SK-N-SH treated with all-trans-retinoic acid at 6 μM for 48 hours (cell line): ENCODE measurements at regions not wholly inside any gene's neighbourhood (a gene's known extent, or its start where the extent isn't known, plus 50 kb on each side); places are given as distances from the start of the nearest gene placed in this dataset.

Experiments
- ATAC-seq: fragments of 200-7000 bp; cut with Tn5 transposase; 3 replicates; pipeline ENCODE4 v1.9.1; 2020; ENCODE audit warnings: mild to moderate bottlenecking, moderate library complexity
- ARNTL ChIP-seq: fragments of 450-650 bp; formaldehyde crosslinking; IDR thresholded peaks from 2 replicates; pipeline ENCODE4 v1.5.0; 2020; ENCODE audit warnings: low read depth, mild to moderate bottlenecking, moderate library complexity, borderline replicate concordance
- CREB5 ChIP-seq: fragments of 250-450 bp; sonication (Bioruptor Pico); IDR thresholded peaks from 2 replicates; pipeline ENCODE4 v1.5.1; 2020; ENCODE audit warnings: low read depth, mild to moderate bottlenecking, moderate library complexity
- CSDC2 ChIP-seq: fragments of 250-450 bp; sonication (Bioruptor Pico); IDR thresholded peaks from 2 replicates; pipeline ENCODE4 v1.5.0; 2020; ENCODE audit warnings: mild to moderate bottlenecking, moderate library complexity
- ESRRG ChIP-seq: fragments of 250-450 bp; sonication (Bioruptor Pico); IDR thresholded peaks from 2 replicates; pipeline ENCODE4 v1.6.1; 2021; ENCODE audit warnings: mild to moderate bottlenecking
- GLIS3 ChIP-seq: fragments of 250-450 bp; sonication (Bioruptor Pico); IDR thresholded peaks from 2 replicates; pipeline ENCODE4 v1.5.0; 2020; ENCODE audit warnings: mild to moderate bottlenecking, moderate library complexity
- ISL1 ChIP-seq: fragments of 250-450 bp; sonication (Bioruptor Pico); IDR thresholded peaks from 2 replicates; pipeline ENCODE4 v2.1.2; 2022; ENCODE audit warnings: mild to moderate bottlenecking, moderate library complexity
- OSR1 ChIP-seq: fragments of 250-450 bp; sonication (Bioruptor Pico); IDR thresholded peaks from 2 replicates; pipeline ENCODE4 v1.8.0; 2022; ENCODE audit warnings: moderate library complexity, mild to moderate bottlenecking, inconsistent platforms
- PATZ1 ChIP-seq: fragments of 250-450 bp; sonication (Bioruptor Pico); IDR thresholded peaks from 2 replicates; pipeline ENCODE4 v1.8.0; 2020; ENCODE audit warnings: mild to moderate bottlenecking, moderate library complexity, borderline replicate concordance
- PPARA ChIP-seq: fragments of 250-450 bp; sonication (Bioruptor Pico); IDR thresholded peaks from 2 replicates; pipeline ENCODE4 v1.5.0; 2020; ENCODE audit warnings: mild to moderate bottlenecking, borderline replicate concordance
- RARB ChIP-seq: fragments of 250-450 bp; sonication (Bioruptor Pico); IDR thresholded peaks from 2 replicates; pipeline ENCODE4 v1.8.0; 2021; ENCODE audit warnings: mild to moderate bottlenecking, moderate library complexity
- SNAI2 ChIP-seq: fragments of 250-450 bp; sonication (Bioruptor Pico); IDR thresholded peaks from 2 replicates; pipeline ENCODE4 v1.5.0; 2020; ENCODE audit warnings: mild to moderate bottlenecking, moderate library complexity
- TCF4 ChIP-seq: fragments of 250-450 bp; sonication (Bioruptor Pico); IDR thresholded peaks from 2 replicates; pipeline ENCODE4 v1.8.0; 2021; ENCODE audit warnings: mild to moderate bottlenecking, moderate library complexity, borderline replicate concordance
- TOX ChIP-seq: fragments of 250-450 bp; sonication (Bioruptor Pico); IDR thresholded peaks from 2 replicates; pipeline ENCODE4 v1.8.0; 2021; ENCODE audit warnings: mild to moderate bottlenecking, moderate library complexity, borderline replicate concordance
- ZC3H10 ChIP-seq: fragments of 250-450 bp; sonication (Bioruptor Pico); IDR thresholded peaks from 2 replicates; pipeline ENCODE4 v1.5.1; 2021; ENCODE audit warnings: mild to moderate bottlenecking, moderate library complexity
- ZFP30 ChIP-seq: fragments of 450-650 bp; formaldehyde crosslinking; IDR thresholded peaks from 2 replicates; pipeline ENCODE4 v1.5.0; 2022; ENCODE audit warnings: mild to moderate bottlenecking, moderate library complexity
- ZNF565 ChIP-seq: fragments of 450-650 bp; formaldehyde crosslinking; conservative IDR thresholded peaks from 2 replicates; pipeline ENCODE4 v1.5.0; 2020; ENCODE audit warnings: low read depth, mild to moderate bottlenecking, moderate library complexity
- ZNF70 ChIP-seq: fragments of 450-650 bp; formaldehyde crosslinking; IDR thresholded peaks from 2 replicates; pipeline ENCODE4 v1.5.0; 2020; ENCODE audit warnings: mild to moderate bottlenecking, moderate library complexity
- ZNF8 ChIP-seq: fragments of 450-650 bp; formaldehyde crosslinking; IDR thresholded peaks from 2 replicates; pipeline ENCODE4 v1.5.0; 2020; ENCODE audit warnings: mild to moderate bottlenecking, moderate library complexity
- TF ChIP-seq, protein P1 (sequence below): fragments of 250-450 bp; sonication (Bioruptor Pico); IDR thresholded peaks from 2 replicates; pipeline ENCODE4 v1.5.1; 2021; ENCODE audit warnings: mild to moderate bottlenecking, moderate library complexity
- TF ChIP-seq, protein P2 (sequence below): fragments of 250-450 bp; sonication (Bioruptor Pico); IDR thresholded peaks from 2 replicates; pipeline ENCODE4 v1.8.0; 2021; ENCODE audit warnings: low read depth, mild to moderate bottlenecking, moderate library complexity, borderline replicate concordance
- TF ChIP-seq, protein P3 (sequence below): fragments of 250-450 bp; sonication (Bioruptor Pico); IDR thresholded peaks from 2 replicates; pipeline ENCODE4 v1.5.0; 2020; ENCODE audit warnings: mild to moderate bottlenecking, moderate library complexity

- no peak for ATAC-seq
Observed at GRCh38 chr6:1122083-1122482, 189.8 kb upstream of the FOXQ1 start.

GRCh38 chr6:1118287-1118647 lies 193.6 kb upstream of the FOXQ1 start:
- TF ChIP-seq ISL1 (CRISPR knock-in tag) (no peak), ZNF8 (CRISPR knock-in tag) (no peak), RARB (CRISPR knock-in tag) (no peak), ZC3H10 (CRISPR knock-in tag) (no peak), ZNF70 (CRISPR knock-in tag) (no peak), PPARA (no peak), CSDC2 (no peak), TOX (CRISPR knock-in tag) (no peak), GLIS3 (no peak), OSR1 (CRISPR knock-in tag) (no peak), PATZ1 (CRISPR knock-in tag) (no peak), ZFP30 (no peak), ZNF565 (CRISPR knock-in tag) (no peak), ARNTL (CRISPR knock-in tag) (no peak), SNAI2 (no peak)
- TF ChIP-seq, protein P1, sequence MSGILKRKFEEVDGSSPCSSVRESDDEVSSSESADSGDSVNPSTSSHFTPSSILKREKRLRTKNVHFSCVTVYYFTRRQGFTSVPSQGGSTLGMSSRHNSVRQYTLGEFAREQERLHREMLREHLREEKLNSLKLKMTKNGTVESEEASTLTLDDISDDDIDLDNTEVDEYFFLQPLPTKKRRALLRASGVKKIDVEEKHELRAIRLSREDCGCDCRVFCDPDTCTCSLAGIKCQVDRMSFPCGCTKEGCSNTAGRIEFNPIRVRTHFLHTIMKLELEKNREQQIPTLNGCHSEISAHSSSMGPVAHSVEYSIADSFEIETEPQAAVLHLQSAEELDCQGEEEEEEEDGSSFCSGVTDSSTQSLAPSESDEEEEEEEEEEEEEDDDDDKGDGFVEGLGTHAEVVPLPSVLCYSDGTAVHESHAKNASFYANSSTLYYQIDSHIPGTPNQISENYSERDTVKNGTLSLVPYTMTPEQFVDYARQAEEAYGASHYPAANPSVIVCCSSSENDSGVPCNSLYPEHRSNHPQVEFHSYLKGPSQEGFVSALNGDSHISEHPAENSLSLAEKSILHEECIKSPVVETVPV, result no peak
- TF ChIP-seq, protein P2, sequence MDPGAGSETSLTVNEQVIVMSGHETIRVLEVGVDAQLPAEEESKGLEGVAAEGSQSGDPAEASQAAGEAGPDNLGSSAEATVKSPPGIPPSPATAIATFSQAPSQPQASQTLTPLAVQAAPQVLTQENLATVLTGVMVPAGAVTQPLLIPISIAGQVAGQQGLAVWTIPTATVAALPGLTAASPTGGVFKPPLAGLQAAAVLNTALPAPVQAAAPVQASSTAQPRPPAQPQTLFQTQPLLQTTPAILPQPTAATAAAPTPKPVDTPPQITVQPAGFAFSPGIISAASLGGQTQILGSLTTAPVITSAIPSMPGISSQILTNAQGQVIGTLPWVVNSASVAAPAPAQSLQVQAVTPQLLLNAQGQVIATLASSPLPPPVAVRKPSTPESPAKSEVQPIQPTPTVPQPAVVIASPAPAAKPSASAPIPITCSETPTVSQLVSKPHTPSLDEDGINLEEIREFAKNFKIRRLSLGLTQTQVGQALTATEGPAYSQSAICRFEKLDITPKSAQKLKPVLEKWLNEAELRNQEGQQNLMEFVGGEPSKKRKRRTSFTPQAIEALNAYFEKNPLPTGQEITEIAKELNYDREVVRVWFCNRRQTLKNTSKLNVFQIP, result no peak
- TF ChIP-seq, protein P3, sequence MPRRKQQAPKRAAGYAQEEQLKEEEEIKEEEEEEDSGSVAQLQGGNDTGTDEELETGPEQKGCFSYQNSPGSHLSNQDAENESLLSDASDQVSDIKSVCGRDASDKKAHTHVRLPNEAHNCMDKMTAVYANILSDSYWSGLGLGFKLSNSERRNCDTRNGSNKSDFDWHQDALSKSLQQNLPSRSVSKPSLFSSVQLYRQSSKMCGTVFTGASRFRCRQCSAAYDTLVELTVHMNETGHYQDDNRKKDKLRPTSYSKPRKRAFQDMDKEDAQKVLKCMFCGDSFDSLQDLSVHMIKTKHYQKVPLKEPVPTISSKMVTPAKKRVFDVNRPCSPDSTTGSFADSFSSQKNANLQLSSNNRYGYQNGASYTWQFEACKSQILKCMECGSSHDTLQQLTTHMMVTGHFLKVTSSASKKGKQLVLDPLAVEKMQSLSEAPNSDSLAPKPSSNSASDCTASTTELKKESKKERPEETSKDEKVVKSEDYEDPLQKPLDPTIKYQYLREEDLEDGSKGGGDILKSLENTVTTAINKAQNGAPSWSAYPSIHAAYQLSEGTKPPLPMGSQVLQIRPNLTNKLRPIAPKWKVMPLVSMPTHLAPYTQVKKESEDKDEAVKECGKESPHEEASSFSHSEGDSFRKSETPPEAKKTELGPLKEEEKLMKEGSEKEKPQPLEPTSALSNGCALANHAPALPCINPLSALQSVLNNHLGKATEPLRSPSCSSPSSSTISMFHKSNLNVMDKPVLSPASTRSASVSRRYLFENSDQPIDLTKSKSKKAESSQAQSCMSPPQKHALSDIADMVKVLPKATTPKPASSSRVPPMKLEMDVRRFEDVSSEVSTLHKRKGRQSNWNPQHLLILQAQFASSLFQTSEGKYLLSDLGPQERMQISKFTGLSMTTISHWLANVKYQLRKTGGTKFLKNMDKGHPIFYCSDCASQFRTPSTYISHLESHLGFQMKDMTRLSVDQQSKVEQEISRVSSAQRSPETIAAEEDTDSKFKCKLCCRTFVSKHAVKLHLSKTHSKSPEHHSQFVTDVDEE (CRISPR knock-in tag), result no peak
- ATAC-seq, result no peak

More at GRCh38 chr6:1122083-1122482, 189.8 kb upstream of the FOXQ1 start:
- TF ChIP-seq ZNF565 (CRISPR knock-in tag) (no peak), CREB5 (CRISPR knock-in tag) (no peak), ZNF70 (CRISPR knock-in tag) (no peak)

GRCh38 chr6:1117530-1118286 lies 194.2 kb upstream of the FOXQ1 start:
- no peak for ATAC-seq
- TF ChIP-seq ZNF70 (CRISPR knock-in tag) (no peak), PPARA (no peak), TCF4 (CRISPR knock-in tag) (no peak), ISL1 (CRISPR knock-in tag) (no peak), RARB (CRISPR knock-in tag) (no peak), ZNF565 (CRISPR knock-in tag) (no peak), ESRRG (no peak), OSR1 (CRISPR knock-in tag) (no peak), CSDC2 (no peak), ZNF8 (CRISPR knock-in tag) (no peak), ZC3H10 (CRISPR knock-in tag) (no peak), SNAI2 (no peak), PATZ1 (CRISPR knock-in tag) (no peak)
- TF ChIP-seq, protein P3 (CRISPR knock-in tag), result no peak
- TF ChIP-seq, protein P1, result no peak
